GM18861 (cell line): ENCODE measurements at regions not wholly inside any gene's neighbourhood (a gene's known extent, or its start where the extent isn't known, plus 50 kb on each side); places are given as distances from the start of the nearest gene placed in this dataset.

Source experiments
- ATAC-seq: cut with Tn5 transposase; IDR thresholded peaks from one replicate; pipeline ENCODE4 v1.9.1; 2021; ENCODE audit not compliant: unreplicated experiment

DNA sequence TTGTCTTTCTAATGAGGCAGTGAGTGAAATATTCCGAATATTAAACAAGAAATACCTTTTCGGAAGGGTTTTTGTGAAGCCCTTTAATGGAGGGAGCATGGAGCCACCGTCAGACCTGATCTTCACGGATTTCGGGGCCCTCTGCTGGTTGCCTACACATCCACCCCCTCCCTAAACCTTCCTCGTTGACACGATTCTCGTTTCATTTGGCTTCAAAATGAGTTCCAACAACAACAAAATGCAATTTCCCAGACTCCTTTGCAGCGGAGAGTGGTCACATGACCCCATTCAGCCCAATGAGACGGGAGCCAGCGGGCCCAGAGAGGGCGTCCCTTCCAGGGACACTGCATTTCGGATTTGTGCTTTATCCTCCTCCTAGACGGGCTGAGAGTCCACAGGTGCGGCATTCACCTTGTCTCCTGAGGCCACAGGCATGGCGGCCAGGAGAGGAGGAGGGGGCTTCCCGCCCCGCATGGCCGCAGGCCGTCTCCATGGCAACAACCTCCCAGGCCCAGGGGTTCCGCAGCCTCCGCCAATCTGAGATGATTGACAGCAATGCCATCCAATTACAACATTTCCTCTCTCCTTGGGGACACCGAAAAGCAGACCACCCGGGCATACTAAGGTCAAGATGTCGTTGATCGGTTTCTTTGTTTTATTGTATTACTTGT lies 259.8 kb downstream of the C16orf95 start:
- no peak for ATAC-seq

DNA sequence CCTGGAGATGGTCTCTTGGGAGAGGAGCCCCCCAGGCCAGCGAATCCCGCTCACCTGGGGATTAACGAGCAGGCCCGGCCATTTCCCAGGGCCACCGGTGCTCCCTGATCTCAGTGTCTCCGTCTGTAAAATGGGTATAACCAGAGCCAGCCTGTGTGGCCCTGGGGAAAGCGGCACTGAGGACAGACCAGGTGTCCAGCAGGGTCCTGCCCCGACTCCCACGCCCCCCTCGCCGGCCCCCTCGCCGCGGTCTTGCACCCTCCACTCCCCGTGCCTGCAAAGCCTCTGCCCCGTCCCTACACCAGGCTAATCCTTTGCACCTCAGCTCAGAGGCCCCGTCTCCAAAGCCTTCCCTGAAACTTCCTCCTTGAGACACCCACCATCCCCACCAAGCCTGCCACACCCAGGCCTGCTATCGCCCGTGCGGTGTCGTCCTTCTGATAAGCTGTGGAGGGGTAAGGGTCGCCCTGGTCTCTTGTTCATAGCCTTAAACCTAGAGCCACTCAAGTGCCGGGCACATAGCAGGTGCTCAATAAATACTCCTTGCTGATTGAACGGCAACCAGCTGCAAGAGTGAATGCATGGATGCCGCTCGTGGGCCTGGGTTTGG lies 259.1 kb downstream of the C16orf95 start:
- ATAC-seq, result no peak

DNA sequence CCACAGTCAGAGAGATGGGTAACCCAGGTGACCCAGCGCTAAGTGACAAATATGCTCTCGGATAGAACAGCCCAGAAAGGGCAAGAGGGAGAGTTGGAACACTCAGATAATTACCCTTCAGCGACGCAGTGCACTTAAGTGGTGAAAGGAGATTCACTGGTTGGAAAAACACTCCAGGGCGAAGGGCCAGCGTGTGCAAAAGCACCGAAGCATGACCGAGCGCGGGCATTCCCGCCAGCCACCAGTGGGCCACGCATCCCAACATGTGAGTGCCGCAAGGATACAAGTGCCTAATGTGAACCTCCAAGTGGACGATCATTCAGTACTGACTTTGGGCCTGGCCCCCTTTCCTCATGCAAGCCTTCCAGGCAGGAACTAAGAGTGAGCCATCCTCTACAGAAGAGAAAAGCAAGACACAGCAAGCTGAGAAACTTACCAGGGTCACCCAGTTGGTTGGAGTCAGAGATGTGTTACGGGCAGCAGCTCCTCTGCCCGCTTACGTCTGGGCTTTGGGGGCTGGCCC lies 258.4 kb downstream of the C16orf95 start:
- no peak for ATAC-seq

DNA sequence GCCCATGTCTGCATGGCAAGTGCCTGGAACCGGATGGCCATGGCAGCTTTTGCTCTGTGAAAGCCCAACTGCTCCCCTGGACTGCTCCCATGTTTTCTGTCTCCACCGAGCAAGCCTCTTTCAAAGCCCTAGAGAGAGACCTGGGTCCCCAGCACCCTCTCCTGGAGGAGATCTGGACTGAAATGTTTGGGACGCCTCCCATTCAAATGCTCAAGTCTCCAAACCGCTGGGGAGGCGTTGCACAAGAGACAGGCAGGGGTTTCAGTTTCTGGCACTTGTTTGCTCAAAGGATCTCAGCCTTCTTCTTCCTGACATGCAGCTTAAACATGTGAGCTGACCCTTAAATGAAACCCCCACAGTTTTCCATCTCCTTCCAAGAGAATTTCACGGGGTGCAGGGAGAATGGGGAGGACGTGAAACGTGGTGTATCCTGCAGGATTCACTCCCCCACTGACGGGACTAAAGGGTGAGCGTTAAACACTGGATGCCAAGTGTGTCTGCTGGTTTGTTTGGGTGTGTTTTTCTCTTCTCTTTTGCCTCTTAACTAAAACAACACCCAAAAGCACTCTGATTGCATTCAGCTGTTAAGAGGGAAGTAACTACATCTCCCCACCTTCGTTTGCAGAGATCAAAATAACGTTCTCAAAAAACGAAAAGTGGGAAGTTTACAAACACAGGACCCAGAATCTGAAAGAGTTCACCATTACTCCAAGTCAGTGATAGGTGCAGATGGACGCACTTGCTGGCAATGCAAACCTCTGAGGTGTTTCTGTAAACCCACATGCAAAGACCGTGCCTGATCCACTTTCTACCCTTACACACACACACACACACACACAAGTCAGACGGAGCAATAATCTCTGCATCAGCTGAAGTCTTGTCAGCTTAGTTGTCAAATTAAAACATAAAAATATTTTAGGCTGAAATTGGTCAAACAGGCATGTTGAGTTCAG lies 256.9 kb downstream of the C16orf95 start:
- no peak for ATAC-seq

DNA sequence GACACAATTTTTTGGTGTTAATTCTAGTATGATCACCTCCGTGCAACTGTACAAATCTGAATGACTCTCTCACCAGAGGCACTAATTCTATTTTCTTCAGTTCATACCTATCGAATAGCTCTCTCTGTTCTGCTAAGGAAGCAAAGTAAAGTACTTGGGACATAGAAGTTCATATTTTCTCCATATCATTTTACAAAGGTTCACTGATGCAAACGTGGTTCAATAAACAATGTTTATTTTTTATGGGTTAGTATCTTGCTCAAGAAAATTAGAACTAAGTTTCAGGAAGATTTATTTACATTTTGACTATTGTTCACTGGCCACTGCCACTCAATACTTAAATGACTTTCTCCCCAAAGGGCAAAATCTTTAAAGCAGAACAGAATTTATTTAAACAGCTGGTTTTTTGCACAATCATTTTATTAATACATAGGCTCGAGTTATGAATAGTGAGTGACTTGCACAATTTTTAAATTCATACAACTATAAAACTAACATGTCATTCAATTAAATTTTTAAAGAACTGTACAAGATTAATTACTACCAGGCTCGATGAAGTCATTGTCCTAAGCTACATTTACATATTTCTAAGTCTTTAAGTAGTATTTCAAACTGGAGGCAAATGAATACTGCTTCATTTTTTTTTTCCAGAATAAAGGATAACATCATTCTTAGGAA lies 255.8 kb downstream of the C16orf95 start:
- no peak for ATAC-seq

DNA sequence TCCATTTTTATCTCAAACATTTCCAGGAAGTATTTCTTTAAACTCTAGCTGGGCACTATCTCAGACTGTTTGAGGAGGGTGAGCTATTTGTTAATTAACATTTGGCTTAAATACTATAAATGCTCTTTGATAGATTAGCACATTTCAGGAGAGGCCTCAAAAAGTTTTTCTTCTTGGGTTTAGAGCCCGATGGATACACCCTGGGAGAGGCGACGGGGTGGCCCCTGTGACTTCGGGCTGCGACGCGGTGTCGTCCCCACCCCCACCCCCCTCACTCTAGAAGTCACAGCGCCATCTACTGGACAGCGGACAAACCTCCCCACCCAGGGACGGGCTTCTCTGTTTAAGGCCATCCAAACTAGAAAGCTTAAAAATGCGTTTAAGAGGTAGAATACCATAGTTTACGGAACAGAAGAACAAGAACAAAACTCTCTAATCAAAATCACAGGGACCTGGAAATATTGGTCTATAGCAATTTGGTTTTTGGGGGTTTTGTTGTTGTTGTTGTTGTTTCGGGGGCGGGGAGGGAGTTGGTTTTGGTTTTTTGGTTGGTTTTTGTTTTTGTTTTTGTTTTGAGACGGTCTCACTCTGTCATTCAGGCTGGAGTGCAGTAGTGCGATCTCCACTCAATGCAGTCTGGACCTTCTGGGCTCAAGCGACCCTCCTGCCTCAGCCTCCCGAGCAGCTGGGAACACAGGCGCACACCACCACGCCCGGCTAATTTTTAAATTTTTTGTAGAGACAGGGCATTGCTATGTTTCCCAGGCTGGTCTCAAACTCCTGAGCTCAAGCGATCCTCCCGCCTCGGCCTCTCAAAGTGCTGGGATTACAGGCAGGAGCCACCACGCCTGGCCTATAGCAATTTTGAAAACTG lies 254.4 kb downstream of the C16orf95 start:
- no peak for ATAC-seq

DNA sequence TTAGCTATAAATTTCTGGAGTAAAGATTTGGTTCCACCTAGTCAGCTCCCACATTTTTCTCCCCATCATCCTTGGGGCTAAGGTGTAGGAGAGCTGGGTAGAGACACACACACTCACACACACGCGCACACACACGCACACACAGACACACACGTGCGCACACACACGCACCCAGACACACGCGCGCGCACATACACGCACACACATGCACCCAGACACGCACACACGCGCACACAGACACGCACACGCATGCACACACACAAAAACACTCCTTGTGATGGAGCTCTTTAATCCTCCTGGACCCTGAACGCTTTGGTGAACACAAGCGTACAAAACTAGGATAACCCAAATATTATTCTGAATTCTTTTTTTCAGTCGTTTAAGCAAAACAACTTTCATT lies 253.6 kb downstream of the C16orf95 start:
- ATAC-seq, result no peak

DNA sequence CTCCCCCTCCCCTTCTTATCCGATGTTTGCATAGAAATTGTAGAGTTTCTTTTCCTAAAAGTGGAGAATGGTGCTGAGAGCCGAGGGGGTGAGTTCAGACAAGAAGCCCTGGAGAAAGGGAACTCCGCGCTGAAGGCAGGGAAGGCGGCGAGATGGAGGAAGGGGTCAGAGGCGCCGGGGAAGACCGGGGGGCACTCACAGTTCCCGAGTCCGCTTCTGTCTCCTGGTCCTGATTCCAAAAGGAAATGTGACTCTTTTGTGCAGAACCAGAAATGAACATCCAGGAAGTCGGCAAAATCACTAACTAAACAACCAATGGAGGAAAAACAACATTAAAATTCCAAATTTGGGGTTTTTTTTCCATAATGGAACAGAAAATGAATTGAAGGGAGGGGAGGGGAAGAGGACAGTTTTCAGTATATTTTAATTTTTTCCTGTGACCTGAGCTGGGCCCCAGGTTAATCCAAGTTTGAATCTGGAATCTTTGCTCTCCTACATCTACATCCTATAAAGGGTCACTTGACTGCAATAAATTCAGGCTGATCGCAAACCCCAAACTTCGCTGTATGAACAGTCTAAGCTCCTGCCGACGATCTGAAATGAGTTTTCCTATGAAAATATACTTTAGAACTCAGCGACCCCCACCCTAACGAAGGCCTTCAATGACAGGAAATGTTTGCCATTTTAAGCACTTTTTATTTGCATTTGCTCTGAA lies 252.3 kb downstream of the C16orf95 start:
- no peak for ATAC-seq

DNA sequence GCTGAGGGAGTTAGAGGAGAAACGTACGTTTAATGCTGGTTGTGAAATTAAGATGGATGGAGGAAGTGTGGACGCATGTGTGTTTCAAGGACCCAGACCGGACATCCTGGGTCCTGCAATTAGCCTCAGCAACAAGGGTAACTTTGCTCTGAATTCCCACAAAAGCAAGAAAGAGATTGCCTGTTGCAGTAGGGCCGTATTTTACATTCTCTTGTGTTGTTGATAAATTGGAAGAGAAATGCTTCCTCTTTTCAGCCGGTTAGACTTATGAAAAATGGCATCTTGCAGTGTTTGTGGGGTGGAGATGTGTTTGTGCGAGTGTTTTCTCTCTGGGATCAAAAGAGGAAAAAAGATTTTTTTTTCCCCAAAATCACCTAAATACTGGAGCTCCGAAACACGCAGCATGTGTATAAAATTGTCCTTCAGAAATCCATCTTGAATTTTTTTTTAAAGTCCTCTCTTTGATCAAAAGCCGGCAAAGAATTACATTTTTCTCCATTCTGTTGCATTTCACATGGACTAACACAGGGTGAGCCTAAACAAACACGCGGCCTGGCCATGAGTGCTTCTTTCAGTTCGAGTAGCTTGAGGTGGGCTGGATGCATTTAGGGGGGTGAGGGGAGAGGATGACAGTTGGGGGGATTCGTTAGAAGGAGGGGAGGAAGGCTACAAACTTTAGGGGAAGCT lies 251.6 kb downstream of the C16orf95 start:
- no peak for ATAC-seq

DNA sequence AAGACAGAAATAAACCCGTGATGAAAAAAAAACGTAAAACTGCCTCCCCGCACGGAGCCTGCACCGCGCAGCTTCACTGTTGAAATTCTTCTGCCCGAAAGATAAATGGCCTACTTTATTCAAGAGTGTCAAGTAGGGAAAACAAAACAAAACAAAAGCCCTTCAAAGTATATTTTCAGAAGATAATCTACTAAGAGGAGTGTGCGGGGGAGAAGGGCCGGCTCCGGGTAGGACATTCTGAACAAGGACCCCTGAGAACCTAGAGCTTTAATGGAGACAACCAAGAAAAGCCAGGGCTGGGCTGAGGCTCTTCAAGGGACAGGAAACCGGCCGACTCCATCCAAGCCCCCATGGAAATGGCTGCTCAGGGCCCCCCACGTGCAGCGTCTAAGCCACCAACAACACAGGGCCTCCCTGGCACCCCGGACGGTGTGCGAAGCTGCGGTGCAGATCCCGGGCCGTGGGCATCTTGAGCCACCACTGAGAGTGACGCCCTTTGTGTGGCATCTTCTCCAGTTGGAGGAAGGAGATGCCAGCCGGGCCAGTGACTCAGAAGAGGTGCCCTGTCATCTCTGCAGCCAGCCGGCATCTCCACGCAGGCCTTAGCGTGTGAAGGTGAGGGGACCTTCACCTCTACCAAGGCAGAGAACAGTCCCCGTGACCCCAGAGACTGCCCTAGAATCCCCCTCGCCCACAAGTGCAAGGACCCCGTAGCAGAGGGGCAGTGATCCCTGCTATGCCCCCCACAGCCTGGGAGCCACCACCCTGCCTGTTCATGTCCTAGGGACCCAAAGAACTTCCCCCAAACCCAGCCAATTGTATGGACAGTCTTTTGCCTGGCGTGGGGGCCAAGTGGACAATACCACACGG lies 250.8 kb downstream of the C16orf95 start:
- no peak for ATAC-seq

DNA sequence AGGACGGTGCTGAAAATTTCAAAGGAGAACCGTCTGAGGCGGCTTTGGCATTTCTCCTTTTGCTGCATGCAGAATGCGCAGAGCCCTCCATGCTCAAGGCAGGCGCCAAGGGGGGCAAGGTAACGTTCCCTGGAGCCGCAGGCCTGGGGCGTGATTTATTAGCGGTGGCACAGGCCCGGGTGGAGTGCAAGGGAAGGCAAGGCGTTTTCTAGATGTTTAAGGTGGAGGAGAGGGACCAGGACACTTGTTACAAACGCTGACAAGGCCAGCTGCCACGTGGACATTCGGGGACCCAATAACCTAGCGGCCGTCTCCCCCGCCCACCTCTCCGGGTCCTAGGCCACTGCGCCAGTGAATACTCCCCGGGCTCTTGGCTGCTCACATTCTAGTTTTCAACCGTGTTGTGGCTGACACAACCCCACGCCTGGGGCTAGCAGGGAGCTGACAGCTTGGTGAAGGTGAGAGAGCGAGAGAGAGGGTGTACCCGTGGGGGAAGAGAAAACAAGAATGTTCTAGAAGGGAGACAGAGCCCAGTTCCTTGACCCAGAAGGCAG lies 250.1 kb downstream of the C16orf95 start:
- no peak for ATAC-seq

DNA sequence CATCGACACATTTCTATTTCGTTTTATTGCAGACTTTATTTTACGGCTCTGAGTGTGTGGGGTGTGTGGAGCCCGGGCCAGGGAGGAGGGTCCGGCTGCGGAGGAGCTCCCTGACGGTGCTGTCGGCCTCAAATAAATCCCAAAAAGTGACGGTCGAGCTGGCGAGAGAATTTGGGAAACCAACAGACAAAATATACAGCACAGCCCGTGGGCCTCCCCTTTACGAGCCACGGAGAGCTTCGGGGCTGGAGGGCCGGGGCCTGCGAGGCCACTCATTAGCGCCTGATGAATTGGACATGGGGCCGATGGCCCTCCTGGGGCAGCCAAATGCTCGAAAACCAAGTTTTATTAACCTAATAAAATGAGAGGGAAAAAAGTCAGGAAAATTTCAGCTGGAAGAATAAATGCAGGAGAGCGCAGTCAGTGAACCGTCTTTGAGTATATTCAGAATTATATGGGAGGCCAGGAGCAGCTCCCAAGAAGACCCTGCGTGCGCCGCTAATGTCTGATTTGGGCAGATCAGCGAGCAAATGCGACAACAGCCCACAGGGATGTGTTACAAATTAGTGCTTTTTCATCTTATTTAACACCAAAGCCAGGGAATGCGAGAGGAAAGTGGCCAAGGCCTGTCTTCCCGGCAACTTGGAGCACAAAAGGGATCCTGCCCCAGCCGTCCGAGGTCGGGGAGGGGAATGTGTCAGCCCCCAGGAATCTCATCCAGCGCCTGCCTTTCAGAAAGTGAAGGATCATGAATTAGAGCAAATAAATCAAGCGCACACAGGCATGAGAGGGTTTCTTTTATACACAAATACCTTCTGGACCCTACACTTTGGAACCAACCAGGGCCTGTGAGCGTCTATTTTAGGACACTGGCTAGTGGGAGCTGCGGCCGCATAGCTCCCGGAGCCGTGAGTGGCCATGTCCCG lies 249.1 kb downstream of the C16orf95 start:
- ATAC-seq, result no peak

DNA sequence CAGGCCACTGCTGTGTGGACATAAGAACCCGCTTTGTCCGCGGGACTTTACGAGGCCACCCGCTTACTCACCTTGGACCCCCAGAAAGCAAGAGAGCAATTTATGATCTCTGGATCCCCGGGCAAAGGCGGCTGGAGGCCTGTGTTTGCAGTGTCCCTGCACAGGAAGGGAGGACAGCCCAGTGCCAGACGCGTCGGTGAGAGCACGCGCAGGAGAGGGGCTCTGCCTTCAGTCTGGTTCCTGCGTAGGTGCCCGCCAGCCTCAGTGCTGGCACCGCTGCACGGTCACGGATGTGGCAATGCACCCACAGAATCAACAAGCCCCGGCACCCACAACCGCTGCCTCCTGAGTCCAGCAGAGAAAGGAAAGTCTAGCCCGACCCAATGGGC lies 248.4 kb downstream of the C16orf95 start:
- ATAC-seq, result no peak

DNA sequence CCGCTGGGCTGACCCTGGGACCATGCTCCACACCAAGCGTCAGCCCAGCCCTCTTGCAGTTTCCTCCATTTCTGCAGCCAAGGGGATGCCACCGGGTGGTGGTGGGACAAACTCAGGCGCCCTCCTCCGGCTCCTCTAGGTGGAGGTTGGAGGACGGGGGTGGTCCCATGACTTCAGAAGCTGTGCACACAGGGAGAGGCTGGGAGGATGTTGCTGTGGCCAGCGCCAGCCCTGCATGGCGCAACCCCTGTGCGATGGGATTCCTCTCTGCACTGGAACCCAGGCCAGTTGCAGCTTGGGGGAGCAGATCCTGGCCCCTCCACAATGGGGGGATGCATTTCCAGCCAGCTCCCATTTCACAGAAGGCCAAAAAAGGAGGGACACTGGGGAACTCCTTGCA lies 246.5 kb downstream of the C16orf95 start:
- ATAC-seq, result no peak

DNA sequence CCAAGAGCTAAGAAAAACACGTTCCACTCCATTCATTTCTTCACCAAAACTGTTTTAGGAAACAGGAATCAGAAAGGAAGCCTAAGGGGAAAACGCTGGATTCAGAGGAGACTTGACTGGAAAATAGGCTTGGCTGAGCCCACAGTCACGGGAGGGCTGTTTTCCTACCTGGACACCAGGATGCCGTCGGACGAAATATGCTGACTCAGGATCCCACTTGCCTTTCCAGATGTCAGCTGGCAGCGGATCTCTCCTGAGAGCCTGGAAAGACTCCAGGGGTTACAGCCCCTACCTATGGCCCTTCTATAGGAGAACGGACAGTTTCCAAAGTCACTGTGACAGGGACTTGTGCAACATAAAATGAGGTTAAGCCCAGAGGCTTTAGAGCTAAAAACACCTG lies 245.1 kb downstream of the C16orf95 start:
- no peak for ATAC-seq

DNA sequence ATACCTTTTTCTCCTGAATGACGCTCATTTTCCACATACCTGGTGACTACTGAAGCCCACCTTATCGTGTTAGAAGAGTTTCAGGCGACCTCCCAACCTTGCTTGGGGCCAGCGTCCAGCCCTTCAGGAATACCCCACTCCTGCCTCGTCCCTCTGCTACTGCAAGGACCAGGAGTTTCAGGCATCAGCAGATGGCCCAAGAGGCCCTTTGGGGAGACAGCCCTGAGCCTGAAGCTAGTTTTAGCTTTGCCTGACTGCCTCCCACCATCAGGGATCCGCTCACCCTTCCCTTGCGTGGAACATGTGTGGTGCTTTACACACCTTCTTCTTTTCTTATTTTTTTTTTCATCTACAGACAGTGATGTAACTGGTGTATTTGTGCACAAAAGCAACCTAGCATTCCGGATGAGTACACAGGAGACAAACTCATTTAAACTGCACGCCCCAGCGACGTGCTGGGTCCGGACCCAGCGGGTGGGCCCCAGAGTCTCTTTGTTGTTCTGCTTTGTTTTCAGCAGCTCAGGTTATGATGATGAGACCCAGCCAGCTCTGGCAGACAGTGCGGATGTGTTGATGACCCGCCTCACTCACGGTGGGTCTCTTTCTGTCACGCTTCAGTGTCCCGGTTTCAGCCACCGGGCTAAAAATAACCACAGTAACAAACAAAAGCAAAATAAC lies 242.4 kb downstream of the C16orf95 start:
- no peak for ATAC-seq
